Stimulated activated CD8-positive, alpha-beta memory T cell treated with anti-CD3 and anti-CD28 coated beads, Interleukin-15, amount 100 ng/mL, for 1 hour (primary cell): ENCODE measurements at regions not wholly inside any gene's neighbourhood (a gene's known extent, or its start where the extent isn't known, plus 50 kb on each side); places are given as distances from the start of the nearest gene placed in this dataset.

Experiments used
- DNase-seq: peaks from one replicate; pipeline ENCODE4 v3.0.0-alpha.2; 2020; ENCODE audit warnings: low read depth

DNA sequence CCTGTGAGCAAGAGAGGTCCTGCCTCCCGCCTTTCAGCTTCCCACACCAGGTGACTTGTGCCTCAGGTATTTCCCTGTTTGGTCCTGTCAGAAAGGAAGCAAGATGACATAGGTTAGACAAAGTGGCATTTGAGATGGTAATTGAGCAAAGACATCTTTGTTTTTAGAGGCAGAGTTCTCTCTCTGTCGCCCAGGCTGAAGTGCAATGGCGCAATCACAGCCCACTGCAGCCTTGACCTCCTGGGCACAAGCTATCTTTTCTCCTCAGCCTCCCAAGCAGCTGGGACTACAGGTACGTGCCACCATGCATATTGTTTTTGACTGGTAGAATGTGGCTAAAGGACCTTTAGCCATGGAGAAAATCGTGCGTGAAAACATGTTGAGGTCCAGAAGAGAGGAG is 339.1 kb downstream of the FGF9 start:
- no peak for DNase-seq

DNA sequence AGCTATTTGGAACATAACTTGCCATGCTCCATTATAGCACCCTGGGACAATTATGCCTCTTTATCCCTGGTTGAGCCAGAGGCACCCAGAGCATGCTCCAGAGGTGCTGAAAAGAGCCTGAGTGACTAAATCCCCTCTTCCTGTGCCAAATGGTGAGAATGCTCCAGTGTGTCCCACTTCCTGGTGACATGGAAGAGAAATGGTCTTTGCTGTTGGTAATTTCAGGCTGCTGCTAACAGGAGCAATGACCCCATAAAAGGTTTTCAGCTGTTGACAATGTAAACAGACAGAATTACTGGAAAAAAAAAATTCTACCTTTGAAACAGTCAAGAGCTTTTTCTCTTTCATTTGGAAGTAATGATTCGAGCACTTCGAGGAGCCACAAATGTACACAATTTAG is 341.8 kb downstream of the FGF9 start:
- no peak for DNase-seq

- DNase-seq = no peak
Observed at GRCh38 chr13:22014469-22014868, 343.6 kb downstream of the FGF9 start.

DNA sequence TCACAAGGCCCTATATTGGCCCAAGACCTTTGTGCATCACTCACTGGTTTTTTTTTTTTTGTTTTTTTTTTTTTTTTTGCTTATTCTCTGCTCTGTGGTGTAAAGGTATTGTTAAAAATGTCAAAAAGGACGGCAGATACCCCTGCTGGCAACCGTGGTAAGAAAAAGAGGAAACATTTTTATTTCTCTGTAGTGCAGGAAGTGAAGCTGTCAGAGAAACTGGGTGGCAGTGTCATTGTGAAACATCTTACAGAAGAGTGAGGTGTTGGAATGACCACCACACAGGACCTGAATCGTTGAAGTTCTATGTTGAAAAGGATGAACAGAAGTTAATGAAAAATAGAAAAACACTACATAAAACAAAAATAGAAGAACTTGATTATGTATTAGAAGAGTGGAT is 346.4 kb downstream of the FGF9 start:
- no peak for DNase-seq

GRCh38 chr13:22018076-22018835 is 347.4 kb downstream of the FGF9 start:
- no peak for DNase-seq

GRCh38 chr13:22018836-22019210 is 347.9 kb downstream of the FGF9 start:
- no peak for DNase-seq

DNA sequence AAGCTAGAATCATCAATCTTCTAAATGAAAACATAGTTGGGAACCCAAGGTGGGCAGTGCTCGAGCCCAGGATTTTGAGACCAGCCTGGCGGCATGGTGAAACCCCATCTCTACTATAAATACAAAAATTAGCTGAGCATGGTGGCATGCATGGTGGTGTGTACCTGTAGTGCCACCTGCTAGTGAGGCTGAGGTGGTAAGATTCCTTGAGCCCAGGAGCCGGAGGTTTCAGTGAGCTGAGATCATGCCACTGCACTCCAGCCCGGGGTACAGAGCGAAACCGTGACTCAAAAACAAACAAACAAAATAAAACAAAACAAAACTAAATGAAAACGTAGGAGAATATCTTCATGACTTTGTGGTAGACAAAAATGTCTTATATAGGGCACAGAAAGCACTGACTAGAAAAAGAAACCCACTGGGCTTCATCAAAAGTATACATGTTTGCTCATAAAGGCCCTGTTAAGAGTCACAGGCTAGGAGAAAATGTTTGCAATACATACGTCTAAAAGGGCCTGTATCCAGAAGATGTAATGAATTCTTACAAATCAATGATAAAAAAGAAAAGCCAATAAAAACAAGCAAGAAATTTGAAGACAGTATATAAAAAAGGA is 353.6 kb downstream of the FGF9 start:
- no peak for DNase-seq

- DNase-seq = no peak
Observed at GRCh38 chr13:22027566-22027965, 356.7 kb downstream of the FGF9 start.

DNA sequence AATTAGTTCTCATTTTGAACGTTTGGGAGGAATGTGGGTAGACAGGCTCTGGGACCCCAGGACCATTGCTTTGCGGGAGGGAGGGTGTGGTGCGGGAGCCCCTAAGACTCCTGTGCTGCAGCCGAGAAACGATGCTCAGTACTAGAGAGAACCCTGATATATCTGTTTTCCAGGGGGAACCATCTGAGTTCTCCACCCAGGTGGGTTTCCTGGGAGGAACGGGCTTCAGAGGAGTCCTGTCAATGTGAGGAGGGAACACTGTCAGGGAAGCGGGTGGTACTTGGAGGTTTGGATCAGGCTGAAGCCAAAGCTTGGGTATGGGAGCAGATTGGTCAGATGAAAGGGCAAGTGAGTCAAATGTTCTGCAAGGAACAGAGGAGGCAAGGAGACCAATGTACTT is 358.0 kb downstream of the FGF9 start:
- DNase-seq = no peak

GRCh38 chr13:22030321-22030720 is 359.4 kb downstream of the FGF9 start:
- no peak for DNase-seq

DNA sequence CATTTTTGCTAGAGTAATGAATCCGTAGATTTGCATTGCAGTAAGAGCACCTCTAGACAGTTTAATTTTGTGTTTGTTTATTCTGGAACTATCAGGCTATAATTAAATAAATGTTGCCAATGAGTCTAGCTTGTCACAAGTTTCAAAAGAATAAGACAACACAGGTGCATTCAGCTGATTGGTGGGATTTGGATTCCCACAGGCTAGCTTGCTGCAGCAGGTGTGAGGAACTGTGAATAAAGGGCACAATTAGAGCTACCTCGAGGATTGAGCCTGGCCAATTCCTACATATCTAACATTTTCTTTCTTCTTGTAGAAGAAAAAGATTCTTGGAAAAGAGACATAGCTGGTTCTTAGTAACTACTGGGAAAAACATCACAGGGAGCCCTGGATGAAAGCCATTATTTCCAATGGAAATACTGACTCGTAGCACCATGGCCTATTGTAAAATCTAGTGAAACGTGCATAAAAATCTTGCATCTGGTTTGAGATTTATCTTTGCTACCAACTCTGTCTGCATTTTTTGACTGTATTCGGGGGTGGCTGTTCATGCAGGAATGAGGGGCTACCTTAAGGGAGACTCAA is 360.9 kb downstream of the FGF9 start:
- DNase-seq = no peak

- no peak for DNase-seq
Observed at GRCh38 chr13:22032905-22033304, 362.0 kb downstream of the FGF9 start.

GRCh38 chr13:22039961-22040360 is 369.1 kb downstream of the FGF9 start:
- no peak for DNase-seq

- DNase-seq = no peak
Observed at GRCh38 chr13:22040810-22041364, 370.0 kb downstream of the FGF9 start.

DNA sequence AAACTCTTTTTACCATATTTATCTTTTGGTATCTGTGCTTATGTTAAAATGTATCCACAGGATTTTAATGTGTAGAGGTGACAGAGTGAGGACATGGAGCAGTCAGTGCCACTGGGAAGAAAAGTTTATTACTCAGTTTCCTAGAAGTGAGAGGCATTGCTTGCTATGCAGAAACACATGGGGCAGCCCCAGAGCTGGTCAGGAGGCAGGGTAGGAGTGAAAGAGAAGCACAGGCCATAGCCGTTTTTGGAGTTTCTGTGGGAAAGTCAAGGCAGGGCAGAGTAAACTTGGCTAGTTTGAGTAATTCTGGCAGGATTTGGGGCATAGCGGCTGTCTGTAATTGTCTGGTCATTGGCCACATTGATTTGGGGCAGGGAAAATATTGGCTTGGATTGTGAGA is 370.9 kb downstream of the FGF9 start:
- DNase-seq = no peak

- no peak for DNase-seq
Observed at GRCh38 chr13:22047082-22047784, 376.4 kb downstream of the FGF9 start.

GRCh38 chr13:22047785-22048104 is 376.9 kb downstream of the FGF9 start:
- DNase-seq = no peak

DNA sequence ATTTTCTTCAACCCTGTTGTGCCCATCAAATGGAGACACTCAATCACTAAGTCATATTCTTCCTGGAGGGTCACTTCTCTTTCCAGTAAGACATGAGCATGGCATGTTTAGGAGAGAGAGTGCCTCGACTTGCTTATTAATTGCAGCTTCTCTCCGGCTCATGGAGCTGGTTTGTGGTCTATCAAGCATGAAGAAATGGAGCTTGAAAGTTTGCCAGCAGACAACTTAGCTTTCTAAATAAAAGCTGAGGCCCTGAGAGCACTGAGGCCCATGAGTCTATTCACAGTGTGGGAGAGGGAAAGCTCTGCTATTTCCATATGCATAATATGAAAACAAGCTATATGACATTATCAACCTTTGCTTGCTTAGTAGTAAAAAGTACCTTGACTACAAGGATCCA is 378.5 kb downstream of the FGF9 start:
- no peak for DNase-seq

DNA sequence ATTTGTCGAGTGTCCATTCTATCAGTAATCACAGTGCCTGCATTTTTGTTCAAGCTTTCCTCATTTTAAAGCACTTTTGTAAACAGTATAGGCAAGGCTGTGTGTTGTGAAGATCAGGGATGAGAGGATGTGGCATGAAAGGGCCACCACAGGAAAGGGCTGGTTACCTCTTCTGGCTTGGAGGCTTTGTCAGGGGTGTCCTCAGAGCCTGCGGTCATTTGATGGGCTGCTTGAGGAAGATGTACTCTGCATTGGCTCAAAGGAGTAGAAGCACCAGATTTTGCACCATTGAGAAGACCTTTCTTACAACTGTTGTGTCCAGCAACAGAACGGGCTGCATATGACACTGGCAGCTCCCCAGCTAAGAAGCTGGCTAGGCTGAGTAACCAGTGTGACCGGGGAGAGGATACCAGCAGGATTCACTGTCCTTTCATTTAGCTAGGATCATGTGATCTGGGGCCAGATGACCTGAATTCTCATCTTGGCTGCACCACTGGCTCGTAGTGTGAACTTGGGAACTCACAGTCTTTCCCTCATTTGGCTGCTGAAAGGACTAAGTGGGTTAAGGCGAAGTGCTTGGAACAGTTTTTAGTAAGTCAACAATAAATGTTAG is 380.2 kb downstream of the FGF9 start:
- DNase-seq = no peak

- DNase-seq = no peak
Observed at GRCh38 chr13:22053053-22053452, 382.2 kb downstream of the FGF9 start.

DNA sequence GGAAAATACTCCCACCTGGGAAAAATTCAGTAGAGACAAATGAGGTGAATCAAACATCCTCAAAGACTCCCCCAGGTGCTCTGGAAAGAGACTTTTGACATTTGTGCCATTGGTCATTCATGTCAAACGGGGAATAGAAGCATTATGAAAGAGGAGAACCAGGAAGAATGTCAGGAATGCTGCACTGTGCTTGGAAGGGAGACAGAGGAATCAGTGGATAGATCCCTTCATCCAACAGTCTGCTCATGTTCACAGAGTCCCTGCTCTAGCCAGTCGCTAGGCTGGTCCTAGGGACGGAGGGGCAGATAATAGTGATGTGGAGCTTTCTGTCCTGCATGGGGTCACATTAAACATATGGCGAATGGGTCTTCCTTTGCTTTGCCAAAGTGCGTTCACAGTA is 384.4 kb downstream of the FGF9 start:
- no peak for DNase-seq

- no peak for DNase-seq
Observed at GRCh38 chr13:22060187-22060586, 389.3 kb downstream of the FGF9 start.
